ENCODE measurements at regions not wholly inside any gene's neighbourhood (a gene's known extent, or its start where the extent isn't known, plus 50 kb on each side); places are given as distances from the start of the nearest gene placed in this dataset.

GRCh38 chr7:15845868-15846267 lies 159.4 kb upstream of the MEOX2 start:
- Histone ChIP-seq H3K9me1 (ENCODE audit: insufficient read depth, low read length) (no peaks in the 10 kb centered on the region), H3K27ac (ENCODE audit: insufficient read depth, low read length) (no peak overlapping the region), H2AK9ac (replicated peaks; ENCODE audit: low read depth, low read length, poor library complexity) (no peak overlapping the region), H2BK5ac (ENCODE audit: low read depth, low read length, poor library complexity, severe bottlenecking) (no peak overlapping the region), H3K18ac (ENCODE audit: low read depth, low read length) (no peak overlapping the region), H3K4me3 (ENCODE audit: insufficient read depth, low read depth, low read length) (no peak overlapping the region), H4K20me1 (ENCODE audit: insufficient read depth, low read length) (no peaks in the 10 kb centered on the region), H3K79me1 (ENCODE audit: low read depth in 1 of 2, low read length in 2 of 2) (no peaks in the 10 kb centered on the region), H3K36me3 (ENCODE audit: control insufficient read depth, insufficient read depth, low read length) (no peaks in the 10 kb centered on the region), H2AK5ac (ENCODE audit: low read depth, low read length) (no peak overlapping the region), H2BK20ac (ENCODE audit: low read depth, low read length) (no peak overlapping the region), H4K5ac (ENCODE audit: low read depth, low read length) (no peak overlapping the region), H3K4me1 (ENCODE audit: control insufficient read depth, insufficient read depth, low read length) (no peaks in the 10 kb centered on the region), H3K56ac (ENCODE audit: extremely low read depth, insufficient read depth, low read length) (no peak overlapping the region), H3K27me3 (ENCODE audit: control insufficient read depth, insufficient read depth, low read length) (no peaks in the 10 kb centered on the region), H3K9ac (ENCODE audit: low read depth, low read length) (no peak overlapping the region), H3K9me3 (ENCODE audit: control insufficient read depth, insufficient read depth, low read length) (no peaks in the 10 kb centered on the region), H4K8ac (ENCODE audit: low read depth in 2 of 2, low read length in 2 of 2) (no peak overlapping the region), H3K4ac (ENCODE audit: low read depth, low read length) (no peak overlapping the region), H3K14ac (replicated peaks; ENCODE audit: low read depth, low read length) (no peak overlapping the region), H3K4me2 (ENCODE audit: low read depth, low read length) (no peak overlapping the region), H2AFZ (replicated peaks; ENCODE audit: low read length, poor library complexity) (no peak overlapping the region), H2BK15ac (ENCODE audit: low read depth, low read length) (no peak overlapping the region), H2BK120ac (ENCODE audit: low read depth, low read length) (no peak overlapping the region), H3K23ac (ENCODE audit: low read depth, low read length) (no peak overlapping the region), H4K91ac (ENCODE audit: insufficient read depth, low read depth, low read length) (no peak overlapping the region)
- WGBS, 2 experiments (ENCODE audit: extremely low coverage in 2 of 2, insufficient read length in 1 of 2) = no CpG with 5 or more reads among the region's 3 CpGs
- no peak for ATAC-seq (ENCODE audit: low read depth)
- intact Hi-C loops (cut with micrococcal nuclease) = no loop called here
- no peak for TF ChIP-seq SMC3 (IDR thresholded peaks at IDR 0.05; ENCODE audit: low read depth, low read length)
- TF ChIP-seq CTCF (conservative IDR thresholded peaks at IDR 0.05; ENCODE audit: low read depth, low read length) = no peak
- TF ChIP-seq NFE2L2 (IDR thresholded peaks at IDR 0.05; ENCODE audit: low read depth, low read length) = no peak
- no peak for TF ChIP-seq MXI1 (IDR thresholded peaks at IDR 0.05; ENCODE audit: borderline replicate concordance, low read depth, low read length)
- no peak for TF ChIP-seq RFX5 (IDR thresholded peaks at IDR 0.05; ENCODE audit: low read depth, low read length)
- TF ChIP-seq POLR2A (IDR thresholded peaks at IDR 0.05; ENCODE audit: low read depth, low read length) = no peak
- TF ChIP-seq, protein P1, sequence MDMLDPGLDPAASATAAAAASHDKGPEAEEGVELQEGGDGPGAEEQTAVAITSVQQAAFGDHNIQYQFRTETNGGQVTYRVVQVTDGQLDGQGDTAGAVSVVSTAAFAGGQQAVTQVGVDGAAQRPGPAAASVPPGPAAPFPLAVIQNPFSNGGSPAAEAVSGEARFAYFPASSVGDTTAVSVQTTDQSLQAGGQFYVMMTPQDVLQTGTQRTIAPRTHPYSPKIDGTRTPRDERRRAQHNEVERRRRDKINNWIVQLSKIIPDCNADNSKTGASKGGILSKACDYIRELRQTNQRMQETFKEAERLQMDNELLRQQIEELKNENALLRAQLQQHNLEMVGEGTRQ (IDR thresholded peaks at IDR 0.05; ENCODE audit: low read depth, low read length) = no peak
- TF ChIP-seq CEBPB (IDR thresholded peaks at IDR 0.05; ENCODE audit: low read depth, low read length) = no peak
- TF ChIP-seq BHLHE40 (IDR thresholded peaks at IDR 0.05; ENCODE audit: low read depth, low read length) = no peak
- TF ChIP-seq MAFK (IDR thresholded peaks at IDR 0.05; ENCODE audit: low read depth, low read length) = no peak
- TF ChIP-seq RCOR1 (IDR thresholded peaks at IDR 0.05; ENCODE audit: insufficient replicate concordance, low read length) = no peak
- TF ChIP-seq MAZ (IDR thresholded peaks at IDR 0.05; ENCODE audit: borderline replicate concordance, low read depth, low read length) = no peak
- no peak for TF ChIP-seq ELK1 (IDR thresholded peaks at IDR 0.05; ENCODE audit: borderline replicate concordance, low read depth, low read length)
- dilution Hi-C loops (cut with HindIII; ENCODE audit: low sequenced_read_pairs, unreplicated experiment) = no loop called here
- BruUV-seq (replicated peaks) = no TSS peak
- DNase-seq = no peak
- POLR2A ChIA-PET (ENCODE audit: unreplicated experiment) = no interaction called here
- in situ Hi-C loops (cut with MboI; ENCODE audit: low sequenced_read_pairs) = no loop called here
- CTCF ChIA-PET = no interaction called here
